Epithelial cell of proximal tubule (primary cell): ENCODE measurements at regions not wholly inside any gene's neighbourhood (a gene's known extent, or its start where the extent isn't known, plus 50 kb on each side); places are given as distances from the start of the nearest gene placed in this dataset.

Source experiments
- DNase-seq: peaks from one replicate; pipeline ENCODE4 v3.0.0-alpha.2; 2011; ENCODE audit warnings: low read depth
- H3K4me3 ChIP-seq: 2 replicates; pipeline ENCODE4 v1.5.1; 2011; ENCODE audit warnings: low read depth, mild to moderate bottlenecking, low read length
- TF ChIP-seq, protein P1 (sequence below): conservative IDR thresholded peaks from 2 replicates; pipeline ENCODE4 v1.5.1; 2012; ENCODE audit warnings: low read depth, mild to moderate bottlenecking, low read length

DNA sequence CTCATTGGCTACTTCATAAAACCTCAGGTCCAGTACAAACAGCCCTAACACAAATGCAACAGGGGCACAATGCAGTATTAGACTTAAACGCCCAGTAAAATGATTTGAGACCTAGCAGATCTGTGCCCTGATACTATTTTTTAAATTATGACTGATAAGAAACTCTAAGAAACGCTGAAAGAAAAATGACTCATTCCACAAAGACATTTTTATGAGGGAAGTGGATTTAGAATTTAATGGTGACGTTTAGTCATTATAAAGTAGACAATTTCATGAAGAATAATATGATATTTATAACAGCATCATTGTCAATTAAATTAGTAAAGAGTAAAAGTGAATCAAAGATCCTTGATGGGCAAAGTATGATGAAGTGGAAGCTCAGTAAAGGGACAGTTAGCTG is 80.4 kb upstream of the DHX40 start:
- no peak for DNase-seq
- no peak overlapping the region for H3K4me3 ChIP-seq
- TF ChIP-seq, protein P1, sequence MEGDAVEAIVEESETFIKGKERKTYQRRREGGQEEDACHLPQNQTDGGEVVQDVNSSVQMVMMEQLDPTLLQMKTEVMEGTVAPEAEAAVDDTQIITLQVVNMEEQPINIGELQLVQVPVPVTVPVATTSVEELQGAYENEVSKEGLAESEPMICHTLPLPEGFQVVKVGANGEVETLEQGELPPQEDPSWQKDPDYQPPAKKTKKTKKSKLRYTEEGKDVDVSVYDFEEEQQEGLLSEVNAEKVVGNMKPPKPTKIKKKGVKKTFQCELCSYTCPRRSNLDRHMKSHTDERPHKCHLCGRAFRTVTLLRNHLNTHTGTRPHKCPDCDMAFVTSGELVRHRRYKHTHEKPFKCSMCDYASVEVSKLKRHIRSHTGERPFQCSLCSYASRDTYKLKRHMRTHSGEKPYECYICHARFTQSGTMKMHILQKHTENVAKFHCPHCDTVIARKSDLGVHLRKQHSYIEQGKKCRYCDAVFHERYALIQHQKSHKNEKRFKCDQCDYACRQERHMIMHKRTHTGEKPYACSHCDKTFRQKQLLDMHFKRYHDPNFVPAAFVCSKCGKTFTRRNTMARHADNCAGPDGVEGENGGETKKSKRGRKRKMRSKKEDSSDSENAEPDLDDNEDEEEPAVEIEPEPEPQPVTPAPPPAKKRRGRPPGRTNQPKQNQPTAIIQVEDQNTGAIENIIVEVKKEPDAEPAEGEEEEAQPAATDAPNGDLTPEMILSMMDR: no peak

DNA sequence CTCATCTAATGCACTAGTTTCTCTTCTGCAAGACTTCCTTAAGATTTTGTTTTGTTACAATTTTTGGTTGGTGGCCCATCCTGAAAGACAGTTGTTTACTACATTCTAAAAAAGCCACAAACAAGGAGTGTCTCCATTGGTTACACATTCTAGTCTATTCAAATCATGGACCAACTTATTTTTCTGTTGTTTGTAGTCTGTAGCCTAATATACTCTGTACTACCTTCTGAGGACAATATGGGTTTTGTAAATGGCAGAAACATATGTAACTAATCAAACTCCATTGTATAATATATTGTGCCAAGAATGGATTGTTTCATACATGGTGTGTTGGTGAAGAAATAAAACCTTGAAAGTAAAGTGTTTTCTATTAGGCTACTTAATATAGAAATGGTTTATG is 79.5 kb upstream of the DHX40 start:
- TF ChIP-seq, protein P1: no peak
- no peak overlapping the region for H3K4me3 ChIP-seq
- no peak for DNase-seq

DNA sequence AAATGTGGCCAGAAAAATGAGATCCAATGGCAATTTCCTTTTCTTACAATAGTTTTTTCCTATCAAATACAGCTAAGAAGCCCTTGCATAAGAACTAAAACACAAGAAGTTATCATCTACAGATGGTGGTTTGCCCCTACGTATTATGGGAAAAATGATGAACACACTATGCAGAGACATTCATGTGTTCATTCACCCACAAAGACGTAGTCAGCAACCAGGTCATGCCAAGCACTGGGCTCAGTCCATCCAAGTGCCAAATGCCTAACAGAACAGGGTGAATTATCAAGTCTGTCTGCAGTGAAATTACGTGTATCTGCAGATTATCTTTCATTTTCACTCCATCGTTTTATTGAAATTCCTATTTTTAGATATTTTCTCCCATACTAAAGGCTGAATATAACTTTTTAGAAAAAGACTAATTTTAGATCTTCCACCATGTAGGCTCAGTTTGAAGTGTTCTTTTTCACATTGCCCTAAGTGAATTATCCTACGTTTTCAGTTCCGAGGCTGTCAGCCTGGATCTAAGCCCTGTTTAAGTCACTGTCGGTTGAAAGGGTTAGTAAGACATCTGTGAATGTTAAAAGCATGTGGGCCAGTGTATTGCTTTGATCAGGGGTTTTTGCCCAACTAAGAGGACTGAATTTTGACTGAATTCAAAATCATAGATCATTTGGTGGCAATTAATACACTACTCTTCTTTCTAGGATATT is 78.1 kb upstream of the DHX40 start:
- H3K4me3 ChIP-seq: no peak overlapping the region
- TF ChIP-seq, protein P1: no peak
- no peak for DNase-seq

DNA sequence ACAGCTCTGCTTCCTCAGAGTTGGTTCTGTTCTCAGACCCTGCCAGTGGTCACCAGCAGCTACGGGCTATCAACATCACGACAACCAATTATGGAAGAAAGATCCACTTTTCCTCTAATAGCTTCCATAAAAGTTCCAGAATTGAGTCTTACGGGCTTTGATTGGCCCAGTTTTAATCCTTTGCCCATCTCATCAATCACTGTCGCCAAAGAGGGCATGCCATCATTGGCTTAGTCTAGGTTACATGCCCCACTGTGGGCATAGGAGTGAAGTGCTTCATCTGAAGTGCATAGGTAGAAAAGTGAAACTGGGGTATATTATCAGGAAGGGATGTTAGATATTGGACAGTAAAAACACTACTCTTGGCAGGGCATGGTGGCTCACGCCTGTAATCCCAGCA is 76.6 kb upstream of the DHX40 start:
- no peak overlapping the region for H3K4me3 ChIP-seq
- TF ChIP-seq, protein P1: no peak
- DNase-seq: no peak

DNA sequence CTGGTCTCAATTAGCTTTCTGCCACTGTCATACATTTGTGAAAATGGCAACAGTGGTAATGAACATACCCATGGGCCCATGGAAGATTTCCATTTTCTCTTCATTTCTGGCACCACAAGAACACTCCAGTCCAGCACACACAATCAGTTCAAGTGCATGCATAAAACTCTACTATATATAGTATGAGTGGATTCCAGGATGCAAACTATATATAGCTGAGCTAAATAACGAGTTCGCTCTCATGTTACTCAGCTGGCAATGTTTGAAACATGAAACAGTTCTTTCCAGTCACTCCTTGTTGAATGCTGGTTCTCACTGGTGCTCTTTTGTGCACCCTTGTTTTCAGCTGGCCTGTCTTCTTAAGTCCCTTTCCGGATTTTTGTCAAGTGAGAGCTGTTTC is 75.2 kb upstream of the DHX40 start:
- no peak overlapping the region for H3K4me3 ChIP-seq
- TF ChIP-seq, protein P1: no peak
- no peak for DNase-seq

DNA sequence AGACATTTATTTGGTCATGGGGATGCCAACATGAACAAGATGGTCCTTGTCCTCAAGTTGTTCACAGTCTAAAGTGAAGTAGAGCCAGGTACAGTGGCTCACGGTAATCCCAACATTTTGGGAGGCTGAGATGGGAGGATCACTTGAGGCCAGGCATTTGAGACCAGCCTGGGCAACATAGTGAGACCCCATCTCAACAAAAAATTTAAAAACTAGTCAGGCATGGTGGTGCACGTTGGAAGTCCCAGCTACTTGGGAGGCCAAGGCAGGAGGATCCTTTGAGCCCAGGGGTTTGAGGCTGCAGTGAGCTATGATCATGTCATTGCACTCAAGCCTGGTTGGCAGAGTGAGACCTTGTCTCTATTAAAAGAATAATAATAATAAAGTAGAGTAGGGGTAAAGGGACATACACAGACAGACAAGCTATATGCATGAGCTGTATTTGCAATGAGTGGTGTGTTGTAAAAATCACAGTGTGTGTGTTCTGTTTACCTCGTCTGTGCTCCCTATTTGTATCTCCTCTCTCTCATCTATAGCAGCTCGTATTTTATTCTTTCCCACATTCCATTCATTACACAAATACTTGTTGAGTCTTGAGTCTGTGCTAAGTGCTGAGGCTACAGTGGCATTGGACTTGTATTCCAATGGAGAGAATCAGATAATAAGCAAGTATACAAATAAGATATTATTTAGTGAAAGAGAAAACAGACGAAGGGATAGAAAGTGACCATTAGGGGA is 73.9 kb upstream of the DHX40 start:
- H3K4me3 ChIP-seq: no peak overlapping the region
- no peak for DNase-seq
- TF ChIP-seq, protein P1: no peak

DNA sequence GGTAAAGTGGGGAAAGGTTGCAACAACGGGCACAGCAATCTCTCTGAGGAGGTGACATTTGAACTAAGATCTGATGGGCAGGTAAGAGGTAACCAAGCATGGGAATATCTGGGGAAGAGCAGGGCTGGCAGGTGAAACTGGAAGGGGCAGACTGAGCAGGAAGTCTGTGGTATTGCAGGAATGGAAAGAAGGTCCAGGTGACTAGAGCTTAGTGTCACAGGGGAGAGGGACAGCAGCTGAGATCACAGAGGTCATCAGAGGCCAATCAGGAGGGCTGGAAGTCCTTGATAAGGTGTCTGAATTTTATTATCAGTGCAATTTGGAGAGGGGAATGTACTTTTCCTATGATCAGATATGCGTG is 73.3 kb upstream of the DHX40 start:
- no peak overlapping the region for H3K4me3 ChIP-seq
- no peak for DNase-seq
- TF ChIP-seq, protein P1: no peak
